DMS153 (cell line): ENCODE measurements at regions not wholly inside any gene's neighbourhood (a gene's known extent, or its start where the extent isn't known, plus 50 kb on each side); places are given as distances from the start of the nearest gene placed in this dataset.

ENCODE experiments used
- DNase-seq: peaks from one replicate; lab custom pipeline; 2025; lab: John Stamatoyannopoulos, UW

DNA sequence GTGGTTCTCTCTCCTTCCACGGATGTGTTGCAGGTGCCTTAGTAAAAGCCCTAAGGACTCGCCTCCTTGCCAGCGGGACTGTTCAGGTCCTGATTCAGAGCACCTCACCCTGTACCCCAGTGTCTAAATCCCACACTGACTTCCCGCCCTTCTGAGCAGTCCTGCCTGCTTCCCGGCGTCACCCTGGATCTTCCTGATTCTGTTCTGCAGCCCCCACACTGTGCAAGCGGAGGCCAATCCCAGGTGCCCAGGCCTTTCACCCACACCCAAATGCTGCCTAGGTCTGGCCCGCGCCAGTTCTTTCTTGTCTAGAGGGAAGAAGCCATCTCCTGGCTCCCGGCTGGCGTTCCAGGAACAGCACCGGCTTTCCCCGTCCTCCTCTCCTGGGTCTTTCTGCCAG, 95.9 kb upstream of the GALNT2 start:
- DNase-seq = no peak

DNA sequence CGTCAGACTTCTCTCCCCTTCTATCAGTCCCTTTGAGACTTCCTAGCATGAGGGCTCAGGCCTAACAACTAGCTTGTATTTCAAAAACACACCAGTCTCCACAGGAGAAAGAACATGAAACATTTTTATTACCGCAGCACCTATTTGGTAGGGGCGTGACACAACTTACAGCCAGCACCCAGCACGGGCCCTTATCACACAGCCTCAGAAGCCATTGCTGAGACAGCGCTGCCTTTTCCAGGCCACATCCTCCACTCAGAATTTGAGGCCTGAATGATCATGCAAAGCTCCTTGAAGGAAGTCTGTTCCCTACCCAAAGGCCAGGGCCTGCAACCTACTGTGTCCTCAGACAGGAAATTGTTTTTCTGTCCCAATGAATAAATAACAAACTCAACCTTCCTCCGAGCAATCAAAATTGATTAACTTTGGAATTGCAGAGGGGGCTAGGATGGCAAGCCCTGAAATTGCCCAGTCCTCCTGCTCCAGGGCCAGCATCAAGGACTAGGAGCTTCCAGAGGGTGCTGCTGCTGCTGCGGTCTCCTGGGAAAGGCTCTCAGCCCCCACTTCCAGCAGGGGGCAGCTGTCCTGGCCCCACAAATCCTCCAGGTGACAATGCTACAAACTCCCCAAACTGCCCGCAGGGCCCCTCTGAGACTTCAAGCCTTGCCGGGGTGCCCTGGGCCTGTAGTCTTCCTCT, 94.3 kb upstream of the GALNT2 start:
- no peak for DNase-seq

DNA sequence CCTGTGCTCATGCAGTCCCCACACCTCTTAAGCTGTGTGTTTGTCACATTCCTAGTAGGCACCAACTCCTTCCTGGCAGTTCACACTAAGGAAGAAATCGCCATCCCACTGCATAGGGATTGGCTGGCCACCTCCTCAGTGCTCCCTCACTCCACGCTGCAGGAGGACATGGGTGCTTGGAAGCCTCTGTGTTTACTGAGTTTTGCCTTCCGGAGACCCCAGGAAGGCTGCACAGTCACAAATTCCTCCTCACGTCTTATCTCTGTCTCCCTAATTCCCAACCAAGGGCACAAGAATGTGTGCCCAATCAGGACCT, 93.8 kb upstream of the GALNT2 start:
- no peak for DNase-seq

DNA sequence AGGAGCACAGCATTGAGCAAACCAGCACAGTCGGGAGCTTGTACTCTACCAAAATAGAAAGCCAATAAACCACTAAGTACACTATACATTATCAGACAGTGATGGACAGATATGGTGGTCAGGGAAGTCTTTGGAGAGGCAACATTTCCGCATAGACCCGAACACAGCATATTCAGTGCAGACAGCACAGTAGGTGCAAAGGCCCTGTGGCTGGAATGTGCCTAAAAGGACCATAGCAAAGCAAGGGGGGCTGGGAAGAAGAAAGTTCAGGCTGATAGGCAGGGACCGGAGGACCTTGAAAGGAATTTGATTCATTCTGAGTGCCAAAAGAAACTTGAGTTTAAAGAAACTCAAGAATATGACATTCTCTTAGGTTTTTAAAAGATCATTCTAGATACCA, 92.0 kb upstream of the GALNT2 start:
- no peak for DNase-seq

DNA sequence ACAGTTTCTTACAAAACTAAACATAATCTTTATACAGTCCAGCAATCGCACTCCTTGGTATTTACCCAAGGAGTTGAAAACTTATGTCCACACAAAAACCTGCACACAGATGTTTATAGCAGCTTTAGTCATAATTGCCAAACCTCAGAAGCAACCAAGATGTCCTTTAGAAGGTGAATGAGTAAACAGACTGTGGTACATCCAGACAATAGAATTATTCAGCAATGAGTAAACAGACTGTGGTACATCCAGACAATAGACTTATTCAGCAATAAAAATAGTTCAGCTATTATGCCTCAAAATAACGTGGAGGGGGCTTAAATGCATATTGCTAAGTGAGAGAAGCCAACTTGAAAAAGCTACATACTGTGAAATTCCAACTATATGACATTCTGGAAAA, 87.0 kb upstream of the GALNT2 start:
- no peak for DNase-seq

DNA sequence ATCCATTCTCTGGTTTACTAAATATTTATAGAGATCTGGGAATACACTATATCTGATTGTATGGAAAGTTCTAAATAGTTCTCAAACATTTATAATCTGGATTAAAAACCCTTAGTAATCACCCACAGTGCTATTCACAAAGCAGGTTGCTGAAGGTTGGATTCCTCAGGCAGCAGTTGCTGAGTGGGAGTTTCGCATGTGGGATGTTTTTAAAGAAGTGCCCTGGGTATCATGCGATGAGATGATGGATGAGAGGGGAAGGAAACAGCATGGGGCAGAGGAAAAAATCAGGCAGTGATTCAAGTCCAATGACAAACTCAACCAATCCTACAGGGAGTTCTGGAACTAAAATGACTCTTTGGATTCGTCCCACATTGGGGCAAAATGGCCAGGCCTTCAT, 85.3 kb upstream of the GALNT2 start:
- DNase-seq = no peak

DNA sequence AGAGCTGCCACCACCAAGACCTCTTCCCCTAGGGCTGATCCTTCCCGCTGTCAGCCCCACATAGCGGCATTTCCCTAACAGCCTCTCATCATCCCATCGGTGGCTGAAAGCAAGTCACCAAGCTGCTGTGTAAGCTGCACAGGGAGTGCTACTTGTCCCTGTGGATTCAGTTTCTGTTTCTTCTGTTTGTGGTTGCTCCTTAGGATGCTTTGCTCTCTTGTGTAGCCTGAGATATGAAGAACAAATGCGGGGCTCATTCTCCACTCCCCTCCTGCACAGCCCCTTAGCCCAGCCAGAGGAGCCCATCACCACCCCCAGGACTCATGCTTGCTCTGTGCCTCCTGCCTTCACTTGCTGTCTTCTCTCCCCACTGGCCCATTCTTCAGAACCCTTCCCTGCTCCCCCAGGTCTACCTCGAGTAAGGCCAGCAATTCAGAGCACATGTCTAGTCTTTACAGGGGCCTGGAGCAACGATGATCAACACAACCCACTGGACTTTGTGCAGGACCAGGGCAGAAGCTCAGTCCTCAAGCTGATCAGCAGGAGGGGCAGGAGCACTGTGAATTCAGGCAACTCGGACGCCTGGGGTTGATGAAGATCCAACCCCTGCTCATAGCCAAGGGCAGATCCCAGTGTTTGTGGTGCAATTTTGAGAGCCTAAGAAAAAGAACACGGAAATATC, 82.6 kb upstream of the GALNT2 start:
- DNase-seq = no peak

DNA sequence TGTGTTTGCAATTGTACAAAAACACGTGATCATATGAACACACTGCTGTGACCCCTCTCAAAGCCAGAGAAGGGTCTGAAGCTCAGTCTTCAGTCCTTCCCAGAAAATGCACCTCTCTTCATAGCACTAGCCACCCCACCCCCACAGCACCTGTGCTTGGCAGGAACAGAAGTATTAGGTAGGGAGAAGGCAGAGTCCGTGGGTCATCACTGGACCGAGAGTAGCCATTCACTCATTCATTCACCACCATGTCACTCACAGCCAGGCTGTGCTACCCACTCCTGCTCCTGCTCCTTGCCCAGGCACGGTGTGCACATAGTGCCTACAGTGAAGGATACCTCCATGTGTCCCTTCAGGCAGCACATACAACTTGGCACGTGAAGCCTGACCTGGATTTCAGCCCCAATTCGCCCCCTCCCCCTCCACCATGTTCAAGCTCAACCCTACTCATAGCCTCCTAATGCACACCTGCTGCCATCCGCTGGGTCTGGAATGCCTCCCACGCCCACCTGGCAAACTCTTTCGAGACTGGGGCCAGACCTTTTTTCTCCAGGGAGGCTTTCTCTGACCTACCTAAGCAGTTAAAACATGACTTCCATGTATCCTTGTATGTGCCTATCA, 81.9 kb upstream of the GALNT2 start:
- DNase-seq = no peak

DNA sequence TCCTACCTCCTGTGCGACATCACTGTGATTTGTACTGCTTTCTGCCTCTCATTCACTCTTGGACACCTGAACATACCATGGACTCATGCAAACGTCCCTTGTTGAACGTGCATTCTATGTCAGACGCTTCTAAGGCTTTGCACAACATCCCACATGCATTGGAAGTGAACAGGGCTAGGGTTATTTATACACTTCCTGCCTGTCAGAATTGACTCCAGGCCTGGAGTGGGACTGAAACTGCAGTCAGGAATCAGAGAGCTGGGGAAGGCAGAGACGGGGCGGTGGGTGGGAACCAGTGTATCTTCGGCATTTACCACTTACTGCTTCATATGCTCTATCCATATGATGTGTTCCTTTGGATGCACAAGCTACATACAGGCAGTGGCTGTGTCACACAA, 81.4 kb upstream of the GALNT2 start:
- DNase-seq = no peak

DNA sequence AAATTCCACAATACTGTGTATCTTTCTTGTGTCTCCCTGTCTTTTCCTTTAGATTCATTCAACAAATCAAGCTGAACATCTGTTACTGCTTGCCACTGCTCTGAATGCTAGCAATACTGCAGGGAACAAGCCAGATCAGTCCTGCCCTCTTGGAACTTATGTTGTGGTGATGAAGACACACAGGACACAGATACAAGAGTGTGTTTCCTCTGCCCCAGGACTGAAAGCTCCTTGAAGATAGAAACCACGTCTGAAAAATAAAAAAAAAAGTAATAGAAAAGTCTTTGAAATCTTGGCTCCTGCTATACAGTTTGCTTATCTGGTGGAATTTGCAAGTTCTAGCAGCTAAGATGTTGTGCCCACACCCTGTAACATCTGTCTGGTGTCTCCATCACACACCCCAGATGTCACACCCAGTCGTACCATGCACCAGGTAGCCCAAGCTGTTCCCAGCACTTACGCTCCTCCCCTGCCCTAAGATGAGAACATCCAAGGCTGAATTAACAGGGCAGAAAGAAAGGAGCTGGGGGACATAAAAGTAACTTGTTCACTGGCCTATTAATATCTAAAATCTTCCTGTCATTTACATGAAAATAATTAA, 80.2 kb upstream of the GALNT2 start:
- no peak for DNase-seq

DNA sequence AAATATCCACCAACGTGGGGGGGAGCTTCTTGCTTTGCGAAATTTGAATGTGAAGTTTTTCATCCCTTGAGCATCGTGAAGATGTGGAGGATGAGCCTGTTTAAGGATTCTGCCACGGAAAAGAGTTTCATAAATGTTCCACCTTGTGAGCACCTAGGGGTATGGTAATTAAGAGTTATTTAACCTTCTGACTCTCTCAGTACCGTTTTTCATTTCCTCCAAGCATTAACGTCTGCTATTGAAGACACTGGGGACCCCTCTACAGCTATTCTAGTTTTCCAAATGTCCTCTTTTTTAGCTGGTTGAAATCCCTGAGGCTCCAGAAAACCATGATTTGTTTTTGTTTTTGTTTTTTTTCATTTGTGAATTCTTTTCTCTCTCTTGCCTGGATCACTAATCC, 79.1 kb upstream of the GALNT2 start:
- DNase-seq = no peak

DNA sequence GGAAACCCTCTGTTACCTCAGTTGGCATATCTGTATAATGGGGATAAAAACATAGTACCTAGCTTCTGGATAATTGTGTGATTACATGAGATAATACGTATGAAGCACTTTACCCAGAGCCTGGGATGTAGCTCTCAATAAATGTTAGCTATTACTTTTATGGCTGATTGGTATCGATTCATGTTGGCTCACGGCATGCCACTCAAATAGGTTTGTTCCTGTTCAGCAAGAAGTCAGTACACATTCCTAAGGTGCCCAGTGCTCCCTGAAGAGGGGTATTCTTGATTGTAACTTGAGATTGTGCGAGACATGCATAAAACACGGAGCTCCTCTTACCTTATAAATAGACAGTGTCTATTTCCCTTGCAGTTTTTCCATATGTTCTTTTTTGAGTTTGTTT, 78.5 kb upstream of the GALNT2 start:
- no peak for DNase-seq

DNA sequence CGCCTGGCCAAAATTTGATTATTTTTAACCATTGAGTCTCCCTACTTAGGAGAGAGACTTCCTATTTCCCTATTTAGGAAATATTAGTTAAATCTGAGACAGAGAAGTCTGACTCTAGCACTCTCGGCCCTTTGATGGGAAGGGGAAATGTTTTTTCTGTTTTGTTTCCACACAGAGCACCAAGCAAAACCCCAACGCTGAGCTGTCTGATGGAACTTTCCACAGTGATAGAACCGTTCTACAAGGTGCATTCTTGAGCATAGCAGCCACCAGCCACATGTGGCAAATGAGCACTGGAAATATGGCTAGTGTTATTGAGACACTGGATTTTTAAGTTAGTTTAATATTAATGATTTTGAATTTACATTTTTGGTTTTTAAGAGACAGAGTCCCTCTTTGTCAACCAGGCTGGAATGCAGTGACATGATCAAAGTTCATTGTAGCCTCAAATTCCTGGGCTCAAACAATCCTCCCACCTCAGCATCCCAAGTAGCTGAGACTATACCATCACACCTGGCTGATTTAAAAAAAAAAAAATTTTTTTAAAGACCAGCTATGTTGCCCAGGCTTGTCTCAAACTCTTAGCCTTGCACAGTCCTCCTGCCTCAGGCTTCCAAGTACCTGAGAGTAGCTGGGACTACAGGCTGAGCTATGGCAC, 77.3 kb upstream of the GALNT2 start:
- no peak for DNase-seq

DNA sequence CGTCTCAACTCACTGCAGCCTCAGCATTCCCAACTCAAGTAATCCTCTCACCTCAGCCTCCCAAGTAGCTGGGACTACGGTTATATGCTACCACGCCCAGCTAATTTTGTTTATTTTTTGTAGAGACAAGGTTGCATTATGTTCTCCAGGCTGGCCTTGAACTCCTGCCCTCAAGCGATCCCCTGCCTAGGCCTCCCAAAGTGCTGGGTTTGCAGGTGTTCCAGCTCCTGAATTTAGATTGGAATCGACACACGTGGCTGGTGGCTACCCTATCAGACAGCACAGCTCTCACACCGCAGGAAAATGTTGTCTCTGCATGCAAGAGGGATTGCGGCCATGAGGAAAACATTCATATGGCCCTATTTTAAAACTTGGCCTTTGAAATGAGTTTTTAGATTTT, 76.7 kb upstream of the GALNT2 start:
- no peak for DNase-seq

DNA sequence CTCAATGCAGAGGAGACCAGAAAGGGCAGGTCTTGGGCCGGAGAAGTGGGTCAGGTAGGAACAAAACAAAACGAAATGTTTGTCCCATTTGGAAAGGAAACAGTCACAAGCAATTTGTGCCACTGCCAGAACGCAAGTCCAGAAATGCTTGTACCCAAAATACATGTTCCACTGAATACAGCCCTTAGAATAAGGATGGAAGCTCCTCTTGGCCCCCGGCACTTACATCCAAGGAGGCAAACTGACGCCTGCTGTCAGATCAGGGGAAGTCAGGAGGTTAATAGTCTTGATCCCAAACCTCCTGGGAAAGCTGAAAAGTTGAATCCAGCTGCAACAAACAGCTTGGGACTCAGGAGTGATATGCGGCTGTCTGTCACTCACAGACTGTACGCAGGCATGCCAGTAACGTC, 75.9 kb upstream of the GALNT2 start:
- no peak for DNase-seq

DNA sequence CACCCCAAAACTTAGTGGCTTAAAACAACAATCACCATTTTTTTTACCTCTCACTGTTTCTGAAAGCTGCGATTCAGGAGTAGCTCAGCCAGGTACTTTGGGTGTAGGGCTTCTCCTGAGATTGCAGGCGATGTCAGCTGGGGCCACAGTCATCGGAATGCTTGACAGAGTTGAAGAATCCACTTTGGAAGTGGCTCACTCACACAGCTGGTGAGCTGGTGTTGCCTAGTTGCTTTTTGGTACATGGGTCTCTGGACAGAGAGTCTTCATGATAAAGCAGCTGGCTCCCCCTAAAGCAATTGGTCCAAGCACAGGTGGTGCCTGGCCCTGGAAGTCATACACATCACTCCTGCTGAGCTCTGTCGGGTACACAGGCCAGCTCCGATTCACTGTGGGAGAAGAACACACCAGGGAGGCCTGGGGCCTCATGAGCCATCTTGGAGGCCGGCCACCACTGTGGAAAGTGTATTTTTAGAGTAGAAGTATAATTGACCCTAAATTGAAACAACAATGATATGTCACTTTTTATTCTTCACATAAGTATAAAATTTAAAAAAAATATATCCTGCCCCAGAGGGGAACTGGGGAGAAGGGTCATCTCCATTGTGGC, 75.2 kb upstream of the GALNT2 start:
- DNase-seq = no peak

DNA sequence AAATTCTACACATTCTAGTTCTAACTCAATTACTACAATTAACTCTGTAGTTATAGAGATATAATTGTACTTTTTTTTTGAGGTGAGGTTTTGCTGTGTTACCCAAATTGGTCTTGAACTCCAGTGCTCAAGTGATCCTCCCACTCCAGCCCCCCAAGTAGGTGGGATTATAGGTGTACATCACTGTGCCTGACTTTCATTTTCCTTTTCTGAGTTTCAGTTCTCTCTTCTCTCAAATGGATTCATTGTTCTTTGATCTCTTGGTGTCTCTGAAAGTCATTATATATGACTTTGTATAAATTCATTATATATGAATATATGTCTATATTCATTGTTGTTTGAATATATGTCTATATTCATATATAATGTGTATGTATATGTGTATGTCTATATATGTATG, 74.0 kb upstream of the GALNT2 start:
- no peak for DNase-seq

DNA sequence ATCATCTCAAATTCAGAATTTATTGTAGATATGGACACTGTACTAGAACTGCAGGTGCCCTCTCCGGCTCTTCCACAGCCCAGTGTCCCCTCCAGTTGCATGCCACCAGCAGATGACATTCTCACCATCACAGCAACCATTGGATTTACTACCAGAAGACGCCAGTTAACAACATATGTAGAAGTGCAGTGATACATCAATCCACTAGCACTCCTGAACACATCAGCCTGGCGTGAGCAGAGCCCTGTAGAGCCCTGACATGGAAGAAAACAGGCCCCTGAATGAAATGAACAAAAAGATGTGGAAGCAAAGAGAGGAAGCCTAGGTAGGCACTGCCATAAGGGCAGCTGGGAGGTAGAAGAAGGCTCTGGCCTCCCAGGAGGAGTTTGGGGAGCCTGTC, 73.1 kb upstream of the GALNT2 start:
- DNase-seq = no peak

DNA sequence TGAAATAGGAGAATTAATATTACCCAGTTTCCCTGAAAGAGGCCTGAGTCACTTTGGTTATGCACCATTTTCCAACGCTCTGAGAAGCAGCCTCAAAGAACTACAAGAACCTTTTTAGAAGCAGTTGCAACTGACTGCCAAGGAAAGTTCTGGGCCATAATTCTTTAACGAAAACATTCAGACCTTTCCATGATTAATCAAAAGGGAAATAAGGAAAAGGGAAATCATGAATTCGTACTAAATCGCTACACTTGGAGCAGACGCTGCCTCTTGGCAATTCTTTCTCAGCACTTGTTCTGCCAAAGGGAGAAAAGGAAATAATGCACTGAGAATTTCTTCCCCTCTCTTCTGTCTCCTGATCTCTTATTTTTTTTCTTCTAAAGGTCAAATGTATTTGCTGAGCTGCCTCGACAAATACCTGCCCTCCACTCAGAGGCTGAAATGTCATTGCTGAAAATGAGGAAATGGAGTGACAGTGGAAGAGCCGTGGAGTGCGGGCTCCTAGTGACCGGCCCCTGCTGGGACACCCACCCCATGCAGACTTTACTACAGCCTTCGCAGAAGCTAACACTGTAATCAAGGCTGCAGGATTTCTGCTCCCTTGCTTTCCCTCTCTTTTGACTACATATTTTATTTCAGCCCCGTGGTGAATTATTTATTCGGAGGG, 67.9 kb upstream of the GALNT2 start:
- DNase-seq = no peak

DNA sequence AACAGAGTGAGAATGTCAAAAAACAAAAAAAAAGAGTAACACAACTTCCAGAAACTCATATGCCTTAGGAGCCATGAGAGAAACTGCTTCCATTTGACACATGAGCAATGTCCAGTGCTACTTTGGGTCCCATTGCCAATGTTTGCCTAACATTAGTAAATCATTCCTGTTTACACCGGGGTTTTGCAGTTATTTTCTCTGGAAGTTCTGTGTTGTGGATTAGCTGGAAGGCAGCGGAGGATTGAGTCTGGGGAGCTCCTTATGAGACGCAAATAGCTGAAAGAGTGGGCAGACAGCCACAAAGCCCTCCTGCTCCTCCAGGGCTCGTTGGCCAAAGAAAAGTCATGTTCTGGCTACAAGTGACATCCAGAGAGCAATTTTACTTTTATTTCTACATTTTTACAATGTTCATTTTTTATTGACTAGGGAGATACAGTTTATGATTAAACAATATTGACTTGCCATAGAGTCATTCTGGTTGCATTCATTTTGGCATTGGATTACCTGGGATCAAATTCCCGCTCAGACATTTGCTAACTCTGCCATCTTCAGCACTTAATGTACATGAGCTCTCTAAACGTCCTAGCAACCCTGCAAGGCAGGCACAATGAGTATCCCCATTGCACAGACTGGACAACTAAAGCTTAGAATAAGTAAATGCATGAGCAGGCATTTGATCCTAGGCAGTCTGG, 66.4 kb upstream of the GALNT2 start:
- DNase-seq = no peak

DNA sequence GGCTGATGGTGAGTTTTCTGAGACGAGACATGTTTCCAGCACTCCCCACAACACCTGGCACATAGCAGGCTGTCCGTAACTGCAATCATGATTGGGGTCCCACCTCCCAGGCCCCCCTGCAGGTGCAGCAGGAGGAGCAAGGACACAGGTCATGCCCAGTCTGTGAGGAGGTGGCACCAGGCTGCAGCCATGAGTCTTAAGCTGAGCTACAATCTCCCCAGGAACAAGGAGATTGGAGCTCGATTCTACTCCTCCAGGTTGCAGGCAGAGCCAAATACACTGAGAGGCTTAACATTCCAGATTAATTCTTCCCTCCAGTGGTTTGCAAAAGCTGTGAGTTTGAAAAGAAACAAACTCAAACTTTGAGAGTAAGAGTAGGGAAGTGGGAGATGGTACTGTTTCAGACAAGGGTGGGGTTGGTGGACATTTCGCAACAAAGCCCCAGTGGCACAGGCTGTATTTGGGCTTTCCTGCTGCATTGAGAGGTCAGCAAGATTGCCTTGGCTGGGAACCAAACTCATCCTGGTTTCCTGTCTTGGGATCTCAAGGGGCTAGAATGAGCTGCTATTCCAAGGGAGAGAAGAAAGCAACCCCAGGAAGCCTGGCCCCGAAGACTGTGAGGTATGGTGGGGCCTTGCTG, 64.8 kb upstream of the GALNT2 start:
- DNase-seq = no peak
